GM10248 (cell line): ENCODE measurements at regions not wholly inside any gene's neighbourhood (a gene's known extent, or its start where the extent isn't known, plus 50 kb on each side); places are given as distances from the start of the nearest gene placed in this dataset.
A peak's percentile ranks its signal among the peaks of the same experiment; 100 is the strongest.

ENCODE experiments used
- CTCF ChIA-PET: fragments of 300-600 bp; sonication (Branson Sonifier 250); formaldehyde crosslinking; extraction: SDS; loops from one replicate; lab custom pipeline; 2021; ENCODE audit warnings: antibody characterized with exemption; lab: Yijun Ruan, JAX
- POLR2A ChIA-PET: fragments of 350-650 bp; sonication (Branson Sonifier 250); formaldehyde crosslinking; extraction: SDS; loops from one replicate; lab custom pipeline; 2020; ENCODE audit warnings: antibody characterized with exemption; lab: Yijun Ruan, JAX
- DNase-seq: peaks from one replicate; pipeline ENCODE4 v3.0.0; 2012; ENCODE audit errors: extremely low spot score
- CTCF ChIP-seq: IDR thresholded peaks from 2 replicates; pipeline ENCODE4 v1.5.1; 2012; ENCODE audit warnings: mild to moderate bottlenecking, low read depth; ENCODE audit errors: extremely low read depth, missing control alignments, control extremely low read depth

GRCh38 chr4:81922313-81922712, 450.6 kb upstream of the RASGEF1B start:
- DNase-seq: no peak
- ChIA-PET CTCF (interaction anchor here (1.2 kb wide), 1 partner anchor 455 kb away, joined by 5 read pairs; no protein-coding TSS in a partner anchor), POLR2A (no interaction called here)
- TF ChIP-seq CTCF: no peak

- no peak for TF ChIP-seq CTCF
- POLR2A ChIA-PET: no interaction called here
- DNase-seq: no peak
- CTCF ChIA-PET: interaction anchor here (3.3 kb wide), 1 partner anchor 12 kb away, joined by 10 read pairs; no protein-coding TSS in a partner anchor
These were observed 450.0 kb upstream of the RASGEF1B start for GRCh38 chr4:81921751-81922159.

DNA sequence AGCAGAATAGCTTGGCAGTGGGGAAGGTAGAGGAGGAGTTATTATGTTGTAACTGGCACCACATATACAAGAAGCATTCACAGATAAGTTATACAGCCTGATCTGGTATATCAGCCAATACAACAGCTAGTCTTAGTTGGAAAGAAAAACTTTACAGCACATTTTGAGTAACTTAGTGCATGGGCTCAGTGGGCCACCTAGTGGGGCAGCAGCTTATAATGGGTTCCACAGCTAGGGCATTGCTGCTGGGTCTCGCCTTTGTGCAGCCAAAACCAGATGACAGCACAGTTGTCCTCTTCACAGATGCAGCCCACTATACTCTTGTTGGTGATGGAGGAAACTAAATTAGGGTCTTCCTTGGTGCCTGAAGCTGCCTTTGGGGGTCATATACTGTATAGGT, 448.1 kb upstream of the RASGEF1B start:
- ChIA-PET CTCF (interaction anchor here (1.1 to 3.3 kb wide), 6 partner anchors 10 to 452 kb away, joined by 3 to 10 read pairs (median 4); no protein-coding TSS in a partner anchor), POLR2A (no interaction called here)
- no peak for TF ChIP-seq CTCF
- DNase-seq: no peak

DNA sequence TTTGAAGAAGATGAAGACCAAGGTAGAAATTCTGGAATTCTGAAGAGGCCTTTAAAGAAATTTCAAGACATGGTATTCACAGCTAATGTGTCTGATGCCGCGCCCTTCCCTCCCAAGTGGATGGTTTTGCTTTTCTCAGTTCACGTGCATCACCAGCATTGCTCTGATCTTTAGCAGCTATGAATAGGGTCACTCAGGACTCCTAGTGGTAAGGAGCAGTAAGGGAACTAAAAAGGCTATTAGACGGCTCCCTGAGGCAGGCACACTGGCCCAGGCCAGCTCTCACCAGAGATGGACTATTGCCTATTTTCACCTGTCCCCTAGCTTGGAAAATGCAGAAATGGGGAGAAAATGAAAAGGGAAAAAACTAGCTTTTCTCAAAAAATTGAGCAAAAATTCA, 447.5 kb upstream of the RASGEF1B start:
- POLR2A ChIA-PET: no interaction called here
- peak; percentile 21 for DNase-seq
- CTCF ChIA-PET: interaction anchor here (0.8 to 3.3 kb wide), 8 partner anchors 10 to 452 kb away, joined by 3 to 10 read pairs (median 4); no protein-coding TSS in a partner anchor
- TF ChIP-seq CTCF: peak; percentile 28

- POLR2A ChIA-PET: no interaction called here
- no peak for TF ChIP-seq CTCF
- CTCF ChIA-PET: interaction anchor here (0.9 to 4.8 kb wide), 4 partner anchors 10 to 448 kb away, joined by 3 to 50 read pairs (median 4); no protein-coding TSS in a partner anchor
- no peak for DNase-seq
These were observed 443.7 kb upstream of the RASGEF1B start for GRCh38 chr4:81915430-81915829.

DNA sequence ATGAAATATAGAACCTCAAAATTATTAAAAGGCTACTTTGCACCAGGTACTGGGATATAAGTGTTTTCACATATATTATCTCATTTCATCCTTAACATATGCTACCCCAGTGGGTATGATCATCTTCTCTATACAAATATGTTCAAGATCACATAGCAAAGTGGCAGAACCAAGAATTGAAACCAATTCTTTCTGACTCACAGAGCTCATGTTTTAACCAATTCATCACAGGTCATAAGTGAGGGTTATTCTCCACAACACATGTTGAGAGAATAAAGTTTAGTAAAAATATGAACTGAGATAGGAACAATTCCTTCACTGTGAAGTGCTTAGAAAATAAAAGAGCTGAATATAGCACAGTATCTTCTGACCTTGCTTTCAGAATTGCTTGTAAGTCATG, 442.9 kb upstream of the RASGEF1B start:
- DNase-seq: peak; percentile 14
- TF ChIP-seq CTCF: no peak
- ChIA-PET CTCF (interaction anchor here (0.9 to 4.8 kb wide), 9 partner anchors 11 to 383 kb away, joined by 3 to 50 read pairs (median 4); no protein-coding TSS in a partner anchor), POLR2A (no interaction called here)
